AG04450 (cell line): ENCODE measurements at regions not wholly inside any gene's neighbourhood (a gene's known extent, or its start where the extent isn't known, plus 50 kb on each side); places are given as distances from the start of the nearest gene placed in this dataset.

ENCODE experiments used
- CTCF ChIA-PET: fragments of 300-600, 350-600 bp; formaldehyde crosslinking; extraction: SDS; loops from one replicate; lab custom pipeline; 2022; ENCODE audit warnings: antibody characterized with exemption, inconsistent platforms; lab: Charles Lee
- POLR2A ChIA-PET: fragments of 350-600 bp; formaldehyde crosslinking; extraction: SDS; loops from one replicate; lab custom pipeline; 2021; ENCODE audit warnings: antibody characterized with exemption, inconsistent platforms; lab: Yijun Ruan, JAX
- DNase-seq: peaks from one replicate; pipeline ENCODE4 v3.0.0-alpha.2; 2011; ENCODE audit warnings: low read depth, low spot score
- H3K27ac ChIP-seq: one replicate; pipeline ENCODE4 v1.5.1; 2012; ENCODE audit warnings: low read depth, low read length, control low read depth
- H3K27me3 ChIP-seq: one replicate; pipeline ENCODE4 v1.6.0; 2012; ENCODE audit warnings: low read length; ENCODE audit not compliant: control insufficient read depth, insufficient read depth
- H3K4me3 ChIP-seq: 2 replicates; pipeline ENCODE4 v1.5.1; 2011; ENCODE audit warnings: mild to moderate bottlenecking, low read depth, low read length, control low read depth
- H3K9me3 ChIP-seq: 2 replicates; pipeline ENCODE4 v1.5.1; 2012; ENCODE audit warnings: low read length; ENCODE audit not compliant: control insufficient read depth, insufficient read depth
- TF ChIP-seq, protein P1 (sequence below): IDR thresholded peaks from 2 replicates; pipeline ENCODE4 v1.5.1; 2011; ENCODE audit warnings: low read depth, low read length, control low read depth, inconsistent platforms

DNA sequence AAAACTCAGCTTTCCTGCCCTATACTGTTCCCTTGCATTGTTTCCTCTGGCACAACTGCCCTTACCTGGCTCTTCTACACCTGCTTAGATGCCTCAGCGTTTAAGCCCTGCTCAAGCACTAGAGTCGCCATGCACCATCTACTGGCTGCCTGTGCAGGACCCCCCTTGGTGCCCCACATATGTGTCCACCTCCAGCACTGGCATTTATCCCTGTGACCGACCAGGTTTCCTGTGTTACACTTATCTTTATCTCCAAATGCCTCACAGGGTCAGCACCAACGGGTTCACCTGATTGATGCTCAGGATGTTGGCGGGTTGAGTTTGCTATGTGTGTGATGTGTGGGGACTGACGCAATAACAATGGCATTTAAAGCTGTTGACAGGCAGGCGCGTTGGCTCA is 177.5 kb downstream of the TMEM18 start:
- Histone ChIP-seq H3K4me3 (no peak overlapping the region), H3K9me3 (peaks cover 72% of the 10 kb centered on the region), H3K27ac (no peak overlapping the region), H3K27me3 (no peaks in the 10 kb centered on the region)
- TF ChIP-seq, protein P1, sequence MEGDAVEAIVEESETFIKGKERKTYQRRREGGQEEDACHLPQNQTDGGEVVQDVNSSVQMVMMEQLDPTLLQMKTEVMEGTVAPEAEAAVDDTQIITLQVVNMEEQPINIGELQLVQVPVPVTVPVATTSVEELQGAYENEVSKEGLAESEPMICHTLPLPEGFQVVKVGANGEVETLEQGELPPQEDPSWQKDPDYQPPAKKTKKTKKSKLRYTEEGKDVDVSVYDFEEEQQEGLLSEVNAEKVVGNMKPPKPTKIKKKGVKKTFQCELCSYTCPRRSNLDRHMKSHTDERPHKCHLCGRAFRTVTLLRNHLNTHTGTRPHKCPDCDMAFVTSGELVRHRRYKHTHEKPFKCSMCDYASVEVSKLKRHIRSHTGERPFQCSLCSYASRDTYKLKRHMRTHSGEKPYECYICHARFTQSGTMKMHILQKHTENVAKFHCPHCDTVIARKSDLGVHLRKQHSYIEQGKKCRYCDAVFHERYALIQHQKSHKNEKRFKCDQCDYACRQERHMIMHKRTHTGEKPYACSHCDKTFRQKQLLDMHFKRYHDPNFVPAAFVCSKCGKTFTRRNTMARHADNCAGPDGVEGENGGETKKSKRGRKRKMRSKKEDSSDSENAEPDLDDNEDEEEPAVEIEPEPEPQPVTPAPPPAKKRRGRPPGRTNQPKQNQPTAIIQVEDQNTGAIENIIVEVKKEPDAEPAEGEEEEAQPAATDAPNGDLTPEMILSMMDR, result no peak
- no peak for DNase-seq
- ChIA-PET CTCF (no interaction called here), POLR2A (no interaction called here)

DNA sequence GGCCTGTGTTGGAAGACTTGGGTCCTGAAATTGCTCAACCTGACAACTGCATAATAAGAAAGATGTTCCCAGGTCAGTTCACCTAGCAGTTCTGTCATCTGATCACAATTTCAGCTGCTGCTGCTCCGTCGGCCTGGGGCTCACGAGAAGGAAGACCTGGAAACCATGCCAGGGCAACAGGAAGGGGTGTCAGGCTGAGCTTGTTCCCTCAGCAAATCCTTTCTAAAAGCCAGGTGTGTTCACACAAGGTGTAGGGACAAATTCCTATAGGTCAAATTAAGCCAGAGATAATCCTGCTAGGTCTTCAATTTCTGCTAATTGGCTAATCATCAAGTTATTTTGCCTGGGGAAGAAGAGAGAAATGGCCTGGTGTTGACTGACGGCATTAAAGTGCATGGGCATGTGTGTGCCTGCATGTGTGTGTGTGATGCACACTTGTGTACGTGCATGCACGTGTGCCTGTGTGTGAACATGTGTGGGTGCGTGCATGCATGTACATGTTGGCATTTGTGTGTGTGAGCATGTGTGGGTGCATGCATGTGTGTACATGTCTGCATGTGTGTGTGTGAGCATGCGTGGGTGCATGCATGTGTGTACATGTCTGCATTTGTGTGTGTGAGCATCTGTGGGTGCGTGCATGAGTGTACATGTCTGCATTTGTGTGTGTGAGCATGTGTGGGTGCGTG is 178.6 kb downstream of the TMEM18 start:
- H3K27ac ChIP-seq, result no peak overlapping the region
- ChIA-PET CTCF (no interaction called here), POLR2A (no interaction called here)
- H3K9me3 ChIP-seq, result peaks cover 68% of the 10 kb centered on the region
- TF ChIP-seq, protein P1, result no peak
- H3K4me3 ChIP-seq, result no peak overlapping the region
- H3K27me3 ChIP-seq, result no peaks in the 10 kb centered on the region
- no peak for DNase-seq

DNA sequence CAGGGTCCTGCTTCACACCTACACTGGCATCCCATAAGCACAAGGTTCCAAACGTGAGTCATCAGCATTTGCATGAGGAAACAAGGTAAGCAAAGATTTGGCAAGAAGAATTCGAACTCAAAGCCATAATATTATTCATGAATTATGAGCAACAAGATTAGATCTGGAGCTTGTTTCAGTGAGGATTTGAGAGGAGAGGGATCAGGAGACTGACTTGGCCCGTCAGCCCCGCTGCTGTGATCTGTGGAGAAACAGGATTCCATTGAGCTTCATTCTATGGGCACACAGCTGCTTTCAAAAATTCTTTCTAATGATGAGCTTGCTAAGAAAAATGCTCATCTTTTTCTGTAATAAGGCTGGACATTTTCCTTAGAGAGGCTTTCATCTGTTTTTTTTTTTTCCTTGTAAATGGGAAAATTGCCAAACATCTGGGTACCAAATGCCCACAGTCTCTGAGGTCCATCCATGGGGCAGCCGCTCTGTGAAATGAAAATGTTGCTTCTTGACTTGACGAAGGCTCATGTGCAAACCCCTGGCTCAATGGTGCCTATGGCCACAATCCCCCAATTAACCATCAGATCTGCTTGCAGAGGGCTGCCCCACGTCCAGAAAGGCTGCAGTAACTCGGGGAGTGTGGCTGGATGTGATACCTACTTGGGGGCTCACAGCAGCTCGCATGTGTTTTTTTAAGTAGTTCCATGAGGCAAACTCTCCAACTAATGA is 179.3 kb downstream of the TMEM18 start:
- ChIA-PET POLR2A (no interaction called here), CTCF (no interaction called here)
- TF ChIP-seq, protein P1, result no peak
- Histone ChIP-seq H3K27me3 (no peaks in the 10 kb centered on the region), H3K27ac (no peak overlapping the region), H3K4me3 (no peak overlapping the region), H3K9me3 (peaks cover 67% of the 10 kb centered on the region)
- no peak for DNase-seq

DNA sequence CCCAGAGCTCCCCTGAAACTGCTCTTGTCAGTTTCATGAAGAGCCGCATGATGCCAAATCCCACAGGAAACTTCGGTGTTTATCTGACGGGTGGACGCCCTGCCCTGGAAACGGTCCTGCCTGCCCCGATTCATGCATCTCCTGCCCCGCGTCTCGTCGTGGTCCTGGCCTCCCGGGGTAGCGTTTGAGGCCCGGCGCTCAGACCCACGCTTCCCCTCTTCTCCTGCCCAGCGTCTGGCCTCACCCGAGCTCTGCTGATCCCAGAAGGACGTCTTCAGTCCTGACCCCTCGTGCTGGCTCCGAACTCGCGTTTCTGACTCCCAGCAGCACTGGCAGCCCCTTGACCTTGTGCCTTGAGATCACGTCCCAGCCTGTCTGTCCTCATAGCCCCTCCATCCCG is 180.5 kb downstream of the TMEM18 start:
- ChIA-PET CTCF (no interaction called here), POLR2A (no interaction called here)
- peaks cover 68% of the 10 kb centered on the region for H3K9me3 ChIP-seq
- H3K27ac ChIP-seq, result no peak overlapping the region
- no peaks in the 10 kb centered on the region for H3K27me3 ChIP-seq
- DNase-seq, result no peak
- TF ChIP-seq, protein P1, result no peak
- H3K4me3 ChIP-seq, result no peak overlapping the region

DNA sequence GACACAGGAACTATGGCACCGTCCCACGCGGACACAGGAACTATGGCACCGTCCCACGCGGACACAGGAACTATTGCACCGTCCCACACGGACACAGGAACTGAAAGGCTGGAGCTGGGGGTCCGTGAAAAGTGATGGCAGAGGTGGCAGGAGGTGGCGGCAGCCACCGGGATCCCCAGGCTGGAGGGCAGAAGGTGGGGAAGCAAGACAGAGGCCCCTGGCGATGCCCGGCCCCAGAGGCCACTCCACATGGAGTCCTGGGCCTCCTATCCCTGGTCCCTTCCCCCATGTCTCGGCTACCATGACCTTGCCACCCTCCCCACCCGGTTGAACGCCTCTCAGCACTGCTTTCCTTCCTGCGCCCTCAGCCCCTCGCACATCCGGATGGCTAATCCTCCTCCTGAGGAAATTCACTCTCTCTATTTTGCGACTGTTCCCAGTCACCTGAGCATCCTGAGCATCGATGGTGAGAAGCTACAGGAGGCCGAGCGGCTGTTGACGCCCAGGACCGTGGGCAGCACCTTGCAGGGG is 181.4 kb downstream of the TMEM18 start:
- no peak overlapping the region for H3K27ac ChIP-seq
- ChIA-PET POLR2A (no interaction called here), CTCF (no interaction called here)
- TF ChIP-seq, protein P1, result no peak
- no peak for DNase-seq
- H3K27me3 ChIP-seq, result no peaks in the 10 kb centered on the region
- H3K4me3 ChIP-seq, result no peak overlapping the region
- H3K9me3 ChIP-seq, result peaks cover 69% of the 10 kb centered on the region
